HEK293T (cell line): ENCODE measurements at regions not wholly inside any gene's neighbourhood (a gene's known extent, or its start where the extent isn't known, plus 50 kb on each side); places are given as distances from the start of the nearest gene placed in this dataset.
"Not testable (repeated sequence)": the region's sequence is repeated elsewhere in the genome, so short reads cannot be mapped to it uniquely, and the experiment has no call there.

ENCODE experiments used
- CTCF ChIA-PET: fragments of 350-600 bp; formaldehyde crosslinking; extraction: SDS; loops from one replicate; lab custom pipeline; 2021; ENCODE audit warnings: antibody characterized with exemption, inconsistent platforms; lab: Yijun Ruan, JAX
- POLR2A ChIA-PET: fragments of 350-600 bp; formaldehyde crosslinking; extraction: SDS; loops from one replicate; lab custom pipeline; 2020; ENCODE audit warnings: antibody characterized with exemption, inconsistent platforms; lab: Yijun Ruan, JAX
- DNase-seq: peaks from one replicate; pipeline ENCODE4 v3.0.0; 2012; ENCODE audit warnings: mixed read lengths; ENCODE audit errors: extremely low spot score
- ARNT ChIP-seq: fragments of 450-650 bp; IDR thresholded peaks from 2 replicates; pipeline ENCODE4 v1.6.1; 2017; ENCODE audit warnings: mild to moderate bottlenecking
- BHLHE40 ChIP-seq: fragments of 450-650 bp; IDR thresholded peaks from 2 replicates; pipeline ENCODE4 v1.6.1; 2016; ENCODE audit warnings: mild to moderate bottlenecking, moderate library complexity, borderline replicate concordance
- CTBP1 ChIP-seq: fragments of 450-650 bp; IDR thresholded peaks from 2 replicates; pipeline ENCODE4 v1.6.1; 2016; ENCODE audit warnings: borderline replicate concordance
- ELF4 ChIP-seq: fragments of 450-650 bp; IDR thresholded peaks from 2 replicates; pipeline ENCODE4 v1.6.1; 2017; ENCODE audit warnings: antibody characterized with exemption
- FOXA1 ChIP-seq: fragments of 450-650 bp; IDR thresholded peaks from 2 replicates; pipeline ENCODE4 v1.6.1; 2016; ENCODE audit warnings: mild to moderate bottlenecking
- FOXK2 ChIP-seq: fragments of 450-650 bp; IDR thresholded peaks from 2 replicates; pipeline ENCODE4 v1.6.1; 2016; ENCODE audit warnings: mild to moderate bottlenecking
- FOXM1 ChIP-seq: fragments of 450-650 bp; IDR thresholded peaks from 2 replicates; pipeline ENCODE4 v1.6.1; 2017; ENCODE audit warnings: mild to moderate bottlenecking, borderline replicate concordance
- HDGF ChIP-seq: fragments of 450-650 bp; IDR thresholded peaks from 2 replicates; pipeline ENCODE4 v1.6.1; 2017; ENCODE audit warnings: antibody characterized with exemption, borderline replicate concordance
- L3MBTL2 ChIP-seq: fragments of 450-650 bp; conservative IDR thresholded peaks from 2 replicates; pipeline ENCODE4 v1.6.1; 2016; ENCODE audit warnings: mild to moderate bottlenecking
- LEF1 ChIP-seq: fragments of 450-650 bp; IDR thresholded peaks from 2 replicates; pipeline ENCODE4 v1.6.1; 2017; ENCODE audit warnings: mild to moderate bottlenecking, borderline replicate concordance
- NFRKB ChIP-seq: fragments of 450-650 bp; IDR thresholded peaks from 2 replicates; pipeline ENCODE4 v1.6.1; 2016; ENCODE audit warnings: mild to moderate bottlenecking, moderate library complexity
- SP1 ChIP-seq: fragments of 450-650 bp; IDR thresholded peaks from 2 replicates; pipeline ENCODE4 v1.6.1; 2017
- SUZ12 ChIP-seq: fragments of 450-650 bp; IDR thresholded peaks from 2 replicates; pipeline ENCODE4 v1.6.1; 2016; ENCODE audit warnings: mild to moderate bottlenecking
- TARDBP ChIP-seq: fragments of 450-650 bp; IDR thresholded peaks from 2 replicates; pipeline ENCODE4 v1.6.1; 2016
- ZNF384 ChIP-seq: fragments of 450-650 bp; IDR thresholded peaks from 2 replicates; pipeline ENCODE4 v1.6.1; 2016
- TF ChIP-seq, protein P1 (sequence below): fragments of 450-650 bp; IDR thresholded peaks from 2 replicates; pipeline ENCODE4 v1.6.1; 2016

DNA sequence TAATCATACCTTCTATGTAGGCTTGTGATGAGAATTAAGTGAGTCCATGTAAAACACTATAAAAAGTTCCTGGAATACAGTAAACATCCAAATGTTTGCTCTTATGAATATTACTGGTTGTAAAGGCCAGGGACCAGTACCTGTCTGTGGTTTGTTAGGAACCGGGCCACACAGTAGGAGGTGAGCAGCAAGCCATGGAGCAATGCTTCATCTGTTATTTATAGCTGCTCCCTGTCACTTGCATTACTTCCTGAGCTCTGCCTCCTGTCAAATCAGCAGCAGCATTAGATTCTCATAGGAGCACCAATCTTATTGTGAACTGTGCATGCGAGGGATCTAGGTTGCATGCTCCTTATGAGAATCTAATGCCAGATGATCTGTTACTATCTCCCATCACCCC, 662.0 kb upstream of the ANKRD30A start:
- no peak for TF ChIP-seq LEF1
- no peak for TF ChIP-seq FOXA1
- TF ChIP-seq ZNF384 = no peak
- no peak for TF ChIP-seq SP1
- TF ChIP-seq SUZ12 = no peak
- CTCF ChIA-PET = no interaction called here
- DNase-seq = no peak
- POLR2A ChIA-PET = no interaction called here

DNA sequence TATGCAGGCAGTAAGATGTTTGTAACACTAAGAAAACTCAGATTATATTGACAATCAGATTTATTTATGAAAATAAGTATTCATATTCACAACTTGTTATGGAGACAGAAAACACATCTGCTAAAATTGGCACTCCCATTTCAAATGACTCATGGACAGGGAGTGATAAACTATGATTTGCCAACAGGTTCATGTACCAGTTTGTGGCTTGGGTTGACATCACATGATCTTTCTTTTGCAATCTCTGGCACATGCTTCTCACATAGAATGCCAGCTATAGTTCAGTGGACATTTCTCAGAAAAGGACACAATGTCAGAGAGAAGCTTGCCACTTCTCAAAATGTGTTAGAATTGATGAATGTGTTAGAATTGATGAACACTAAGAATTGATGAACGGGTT, 663.2 kb upstream of the ANKRD30A start:
- DNase-seq = no peak
- TF ChIP-seq LEF1 (no peak), FOXM1 (no peak), TARDBP (no peak), BHLHE40 (no peak), FOXK2 (no peak), L3MBTL2 (no peak), HDGF (no peak), FOXA1 (no peak), ZNF384 (no peak), SP1 (no peak), CTBP1 (no peak), ARNT (no peak), NFRKB (no peak), SUZ12 (no peak), ELF4 (no peak)
- TF ChIP-seq, protein P1, sequence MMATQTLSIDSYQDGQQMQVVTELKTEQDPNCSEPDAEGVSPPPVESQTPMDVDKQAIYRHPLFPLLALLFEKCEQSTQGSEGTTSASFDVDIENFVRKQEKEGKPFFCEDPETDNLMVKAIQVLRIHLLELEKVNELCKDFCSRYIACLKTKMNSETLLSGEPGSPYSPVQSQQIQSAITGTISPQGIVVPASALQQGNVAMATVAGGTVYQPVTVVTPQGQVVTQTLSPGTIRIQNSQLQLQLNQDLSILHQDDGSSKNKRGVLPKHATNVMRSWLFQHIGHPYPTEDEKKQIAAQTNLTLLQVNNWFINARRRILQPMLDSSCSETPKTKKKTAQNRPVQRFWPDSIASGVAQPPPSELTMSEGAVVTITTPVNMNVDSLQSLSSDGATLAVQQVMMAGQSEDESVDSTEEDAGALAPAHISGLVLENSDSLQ = no peak
- ChIA-PET CTCF (no interaction called here), POLR2A (no interaction called here)

DNA sequence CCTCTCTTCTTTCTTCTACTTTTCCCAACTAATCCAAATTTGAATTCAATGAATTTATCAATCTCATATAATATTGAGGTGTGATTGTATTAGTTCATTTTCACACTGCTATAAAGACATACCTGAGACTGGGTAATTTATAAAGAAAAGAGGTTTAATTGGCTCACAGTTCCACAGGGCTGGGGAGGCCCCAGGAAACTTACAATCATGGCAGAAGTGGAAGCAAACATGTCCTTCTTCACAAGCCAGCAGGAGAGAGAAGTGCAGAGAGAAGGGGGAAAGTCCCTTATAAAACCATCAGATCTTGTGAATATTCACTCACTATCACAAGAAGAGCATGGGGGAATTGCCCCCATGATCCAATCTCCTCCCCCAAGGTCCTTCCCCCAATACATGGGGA, 667.0 kb upstream of the ANKRD30A start:
- CTCF ChIA-PET, POLR2A ChIA-PET, DNase-seq: not testable (repeated sequence)

DNA sequence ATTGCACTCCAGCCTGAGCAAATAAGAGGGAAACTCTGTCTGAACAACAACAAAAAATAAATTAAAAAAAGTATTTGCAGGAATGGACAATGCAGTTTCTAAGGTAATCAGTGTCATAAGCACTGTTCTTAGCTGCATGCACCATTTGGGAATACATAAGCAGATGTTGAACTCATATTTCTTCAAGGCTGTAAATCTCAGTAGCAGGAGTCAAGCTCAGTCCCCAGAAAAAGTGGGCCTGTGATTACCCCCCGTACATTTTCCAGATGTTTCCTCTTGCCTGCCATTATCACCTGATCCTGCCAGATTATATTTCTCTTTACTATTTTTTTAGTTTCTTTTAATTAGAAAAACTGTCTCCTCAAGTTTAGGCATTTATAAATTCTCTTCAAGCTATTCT, 667.6 kb upstream of the ANKRD30A start:
- CTCF ChIA-PET = no interaction called here
- no peak for DNase-seq
- POLR2A ChIA-PET = no interaction called here
- TF ChIP-seq SUZ12 (no peak), FOXM1 (no peak), BHLHE40 (no peak), FOXK2 (no peak)
- TF ChIP-seq, protein P1 = no peak

DNA sequence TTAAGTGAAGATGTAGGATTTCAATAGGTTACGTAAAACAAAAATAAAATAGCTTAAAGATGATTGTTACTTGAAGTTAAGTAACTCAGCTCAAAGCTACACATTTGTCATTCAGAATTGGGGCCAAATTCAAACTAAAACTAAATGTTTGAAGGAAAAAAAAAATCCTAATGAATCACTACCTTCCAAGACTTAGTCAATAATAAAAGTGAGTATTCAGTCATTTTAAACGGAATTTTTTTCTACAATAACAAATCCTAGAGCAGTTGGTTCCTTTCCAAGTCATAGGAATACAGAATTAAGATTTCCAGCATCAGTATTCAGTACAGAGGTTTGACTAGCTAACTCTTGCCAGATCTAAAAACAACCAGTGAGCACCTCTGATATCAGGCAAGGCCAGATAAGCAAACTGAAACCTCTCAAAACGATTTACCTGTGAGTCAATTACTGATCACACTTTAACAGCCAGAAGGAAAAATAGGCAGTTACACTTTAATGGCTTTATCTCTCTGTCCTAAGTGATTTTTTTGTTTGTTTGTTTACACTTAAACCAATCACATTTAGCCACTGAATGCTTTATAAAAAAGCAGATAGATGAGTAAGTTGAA, 669.8 kb upstream of the ANKRD30A start:
- POLR2A ChIA-PET = no interaction called here
- no peak for TF ChIP-seq TARDBP
- no peak for TF ChIP-seq ELF4
- TF ChIP-seq SP1 = no peak
- no peak for TF ChIP-seq ZNF384
- no peak for TF ChIP-seq SUZ12
- TF ChIP-seq BHLHE40 = no peak
- no peak for TF ChIP-seq CTBP1
- no peak for TF ChIP-seq ARNT
- TF ChIP-seq, protein P1 = no peak
- no peak for TF ChIP-seq HDGF
- no peak for TF ChIP-seq FOXK2
- TF ChIP-seq NFRKB = no peak
- TF ChIP-seq LEF1 = no peak
- DNase-seq = no peak
- CTCF ChIA-PET = no interaction called here

DNA sequence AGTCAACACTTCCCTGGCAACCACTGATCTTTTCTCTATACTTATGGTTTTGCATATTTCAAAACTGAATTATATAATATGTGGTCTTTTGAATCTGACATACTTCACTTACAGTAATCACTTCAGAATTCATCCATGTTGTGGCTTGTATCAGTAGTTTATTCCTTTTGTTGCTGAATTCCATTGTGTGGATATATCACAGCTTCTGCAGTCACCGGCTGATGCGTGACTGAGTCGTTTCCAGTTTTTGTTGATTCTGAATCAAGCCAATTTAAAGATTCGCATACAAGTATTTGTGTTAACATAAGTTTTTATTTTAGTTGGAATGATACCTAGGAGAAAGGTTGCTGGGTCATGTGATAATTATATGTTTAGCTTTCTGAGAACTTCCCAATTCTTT, 672.5 kb upstream of the ANKRD30A start:
- ChIA-PET POLR2A (no interaction called here), CTCF (no interaction called here)
- TF ChIP-seq BHLHE40 (no peak), SP1 (no peak), CTBP1 (no peak), NFRKB (no peak), SUZ12 (no peak), L3MBTL2 (no peak), FOXA1 (no peak), ELF4 (no peak), ARNT (no peak), LEF1 (no peak), ZNF384 (no peak)
- TF ChIP-seq, protein P1 = no peak
- DNase-seq = no peak

DNA sequence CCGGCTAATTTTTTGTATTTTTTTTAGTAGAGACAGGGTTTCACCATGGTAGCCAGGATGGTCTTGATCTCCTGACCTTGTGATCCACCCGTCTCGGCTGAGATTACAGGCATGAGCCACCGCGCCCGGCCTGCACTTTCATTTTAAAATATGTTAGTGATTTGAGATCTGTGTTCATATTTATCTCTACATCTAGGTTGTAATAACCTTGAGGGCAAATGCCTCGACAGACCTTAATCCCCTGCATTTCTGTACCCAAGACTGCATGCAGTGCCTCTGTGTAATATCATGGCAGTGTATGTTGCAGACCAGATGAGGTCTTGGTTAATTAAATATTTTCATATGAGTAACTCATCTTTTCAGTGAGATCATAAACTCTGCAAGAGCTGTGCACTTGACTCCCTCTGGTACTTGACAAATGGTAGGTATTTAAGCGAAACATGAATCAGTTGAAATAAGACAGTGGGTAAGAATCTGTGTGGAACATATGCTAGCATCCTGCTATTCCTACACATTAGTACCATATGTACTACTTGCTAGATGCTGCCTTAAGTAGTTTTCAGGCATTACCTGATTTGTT, 673.9 kb upstream of the ANKRD30A start:
- TF ChIP-seq CTBP1 (no peak), ZNF384 (no peak), FOXM1 (no peak), ARNT (no peak), LEF1 (no peak), L3MBTL2 (no peak), TARDBP (no peak)
- TF ChIP-seq, protein P1 = no peak
- POLR2A ChIA-PET = no interaction called here
- no peak for DNase-seq
- CTCF ChIA-PET = no interaction called here
